GM12878 (cell line): ENCODE measurements at regions not wholly inside any gene's neighbourhood (a gene's known extent, or its start where the extent isn't known, plus 50 kb on each side); places are given as distances from the start of the nearest gene placed in this dataset.

ENCODE experiments used
- ATAC-seq: fragments of 200-7000 bp; cut with Tn5 transposase; 3 replicates; pipeline ENCODE4 v1.9.1; 2020; ENCODE audit warnings: mild to moderate bottlenecking, moderate library complexity
- BruUV-seq: library from RNA; stranded (reverse); fragments of 400-500 nt; replicated peaks from 2 replicates; lab custom pipeline; 2021; lab: Mats Ljungman, UMichigan
- CTCF ChIA-PET: fragments of 300-600 bp; sonication (Branson Sonifier 250); formaldehyde crosslinking; extraction: SDS; loops from one replicate; lab custom pipeline; 2021; ENCODE audit warnings: inconsistent platforms; lab: Yijun Ruan, JAX
- POLR2A ChIA-PET: fragments of 350-600 bp; formaldehyde crosslinking; extraction: SDS; loops from one replicate; lab custom pipeline; 2021; ENCODE audit warnings: inconsistent platforms; lab: Charles Lee
- RAD21 ChIA-PET: fragments of 300-600 bp; sonication (Branson Sonifier 250); formaldehyde crosslinking; loops from one replicate; lab custom pipeline; 2023; ENCODE audit warnings: antibody characterized with exemption; ENCODE audit not compliant: unreplicated experiment; lab: Charles Lee
- SMC1A ChIA-PET: fragments of 300-600 bp; sonication (Branson Sonifier 250); formaldehyde crosslinking; loops from one replicate; lab custom pipeline; 2023; ENCODE audit not compliant: unreplicated experiment, uncharacterized antibody; lab: Charles Lee
- DNase-seq: peaks from one replicate; pipeline ENCODE4 v3.0.0-alpha.2; 2011; ENCODE audit warnings: low read depth, low spot score
- FAIRE-seq: peaks from 3 replicates; lab custom pipeline; 2011; peaks lifted over from hg19 to GRCh38; lab: Jason Lieb, UNC
- H2AFZ ChIP-seq: 2 replicates; pipeline ENCODE4 v1.6.0; 2011; ENCODE audit warnings: low read depth, low read length, control low read depth; ENCODE audit not compliant: control insufficient read depth
- H3K27ac ChIP-seq: 2 replicates; pipeline ENCODE4 v1.5.1; 2011; ENCODE audit warnings: control low read depth; ENCODE audit not compliant: control insufficient read depth, insufficient read depth
- H3K27me3 ChIP-seq, 2 experiments: replicated peaks in 1 of 2; 2 replicates each; pipeline versions ENCODE4 v1.6.0 to v1.6.1; 2011; ENCODE audit warnings: low read length in 1 of 2; ENCODE audit not compliant: control insufficient read depth in 2 of 2, insufficient read depth in 2 of 2
- H3K36me3 ChIP-seq, 2 experiments: 2 replicates each; pipeline ENCODE4 v1.5.1; 2011; ENCODE audit warnings: low read length in 1 of 2; ENCODE audit not compliant: control insufficient read depth in 2 of 2, insufficient read depth in 2 of 2
- H3K4me1 ChIP-seq: 2 replicates; pipeline ENCODE4 v1.6.1; 2011; ENCODE audit warnings: mild to moderate bottlenecking, low read length, moderate library complexity, mixed read lengths; ENCODE audit not compliant: control insufficient read depth, insufficient read depth
- H3K4me2 ChIP-seq: 2 replicates; pipeline ENCODE4 v1.6.0; 2011; ENCODE audit warnings: control low read depth; ENCODE audit not compliant: control insufficient read depth, insufficient read depth
- H3K4me3 ChIP-seq: fragments of 200-600 bp; sonication (generic); 2 replicates; pipeline ENCODE4 v1.5.1; 2016
- H3K79me2 ChIP-seq: 2 replicates; pipeline ENCODE4 v1.6.0; 2011; ENCODE audit warnings: low read length; ENCODE audit not compliant: control insufficient read depth, insufficient read depth
- H3K9ac ChIP-seq: 2 replicates; pipeline ENCODE4 v1.8.0; 2011; ENCODE audit warnings: low read length, control low read depth, mixed read lengths; ENCODE audit not compliant: control insufficient read depth, insufficient read depth
- H3K9me3 ChIP-seq: replicated peaks from 3 replicates; pipeline ENCODE4 v1.5.1; 2011; ENCODE audit warnings: mild to moderate bottlenecking, low read length; ENCODE audit not compliant: control insufficient read depth, insufficient read depth
- H4K20me1 ChIP-seq: 2 replicates; pipeline ENCODE4 v1.6.0; 2011; ENCODE audit not compliant: control insufficient read depth, insufficient read depth
- EGR1 ChIP-seq, 2 experiments: IDR thresholded peaks; 1 replicate in 1 of 2; 2 replicates in 1 of 2; pipeline ENCODE4 v1.6.1; 2011 to 2012; ENCODE audit warnings: low read depth in 2 of 2, low read length in 2 of 2, borderline replicate concordance in 1 of 2, mild to moderate bottlenecking in 1 of 2, moderate library complexity in 1 of 2
- HDGF ChIP-seq: fragments of 450-650 bp; IDR thresholded peaks from 2 replicates; pipeline ENCODE4 v1.6.1; 2016; ENCODE audit warnings: antibody characterized with exemption
- JUND ChIP-seq: IDR thresholded peaks from 2 replicates; pipeline ENCODE4 v1.6.1; 2012; ENCODE audit warnings: low read depth, mild to moderate bottlenecking, low read length, improper control_type of control experiment, moderate library complexity
- KDM1A ChIP-seq: fragments of 200-600 bp; sonication (generic); IDR thresholded peaks from 2 replicates; pipeline ENCODE4 v1.6.1; 2016; ENCODE audit warnings: borderline replicate concordance
- MXI1 ChIP-seq: fragments of 150-350 bp; IDR thresholded peaks from 2 replicates; pipeline ENCODE4 v1.6.1; 2011; ENCODE audit warnings: low read depth, mild to moderate bottlenecking, inconsistent platforms, low read length, improper control_type of control experiment
- MYB ChIP-seq: fragments of 150-350 bp; IDR thresholded peaks from 2 replicates; pipeline ENCODE4 v1.6.1; 2014; ENCODE audit warnings: mild to moderate bottlenecking, low read depth, low read length, borderline replicate concordance
- RCOR1 ChIP-seq: conservative IDR thresholded peaks from 2 replicates; pipeline ENCODE4 v1.6.1; 2012; ENCODE audit warnings: low read depth, low read length, improper control_type of control experiment
- STAT3 ChIP-seq: IDR thresholded peaks from 2 replicates; pipeline ENCODE4 v1.6.1; 2011; ENCODE audit warnings: low read depth, low read length, improper control_type of control experiment
- ZNF207 ChIP-seq: fragments of 450-650 bp; IDR thresholded peaks from 2 replicates; pipeline ENCODE4 v1.6.1; 2014; ENCODE audit warnings: antibody characterized with exemption, mild to moderate bottlenecking, borderline replicate concordance
- ZZZ3 ChIP-seq: IDR thresholded peaks from 2 replicates; pipeline ENCODE4 v1.6.1; 2011; ENCODE audit warnings: low read depth; ENCODE audit not compliant: control insufficient read depth, insufficient read length
- WGBS: methylation state at CpG from one replicate; pipeline ENCODE4 v1.1.6; 2016; ENCODE audit warnings: low lambda C conversion rate; ENCODE audit not compliant: insufficient replicate concordance, insufficient coverage; ENCODE audit errors: missing lambda C conversion rate; 5-methylcytosine and 5-hydroxymethylcytosine counted together
- in situ Hi-C: fragments of 300-500 bp; cut with MboI; formaldehyde crosslinking; loops from 9 replicates; pipeline ENCODE4 v1.14.3; 2018; ENCODE audit warnings: mixed read lengths
- intact Hi-C: fragments of 100-400 bp; cut with micrococcal nuclease; formaldehyde crosslinking; loops from one replicate; pipeline ENCODE4 v1.14.2; 2022; ENCODE audit not compliant: unreplicated experiment
- TF ChIP-seq, protein P1 (sequence below): fragments of 450-650 bp; IDR thresholded peaks from 2 replicates; pipeline ENCODE4 v1.6.1; 2017; ENCODE audit warnings: antibody characterized with exemption, mild to moderate bottlenecking, moderate library complexity
- TF ChIP-seq, protein P2 (sequence below): IDR thresholded peaks from 2 replicates; pipeline ENCODE4 v1.6.1; 2011; ENCODE audit warnings: mild to moderate bottlenecking, low read depth, low read length, moderate library complexity; ENCODE audit not compliant: insufficient replicate concordance

- in situ Hi-C loops, result no loop called here
Measured at GRCh38 chr4:65120287-65120686, 550.0 kb downstream of the EPHA5 start.

More at GRCh38 chr4:65120287-65120686, 550.0 kb downstream of the EPHA5 start:
- intact Hi-C loops, result no loop called here
- Histone ChIP-seq H3K4me1 (no peaks in the 10 kb centered on the region), H3K27me3 (no peaks in the 10 kb centered on the region), H3K9me3 (no peaks in the 10 kb centered on the region), H3K4me3 (no peak overlapping the region), H3K79me2 (no peaks in the 10 kb centered on the region), H3K4me2 (no peak overlapping the region), H3K9ac (no peak overlapping the region), H4K20me1 (no peaks in the 10 kb centered on the region), H2AFZ (no peak overlapping the region), H3K36me3 (no peaks in the 10 kb centered on the region), H3K27ac (no peak overlapping the region)
- WGBS, result 0% methylated on average over 1 of the region's 1 CpG
- ChIA-PET CTCF (no interaction called here), SMC1A (no interaction called here), RAD21 (no interaction called here), POLR2A (no interaction called here)
- FAIRE-seq, result no peak
- no TSS peak for BruUV-seq
- no peak for DNase-seq
- TF ChIP-seq, protein P1, sequence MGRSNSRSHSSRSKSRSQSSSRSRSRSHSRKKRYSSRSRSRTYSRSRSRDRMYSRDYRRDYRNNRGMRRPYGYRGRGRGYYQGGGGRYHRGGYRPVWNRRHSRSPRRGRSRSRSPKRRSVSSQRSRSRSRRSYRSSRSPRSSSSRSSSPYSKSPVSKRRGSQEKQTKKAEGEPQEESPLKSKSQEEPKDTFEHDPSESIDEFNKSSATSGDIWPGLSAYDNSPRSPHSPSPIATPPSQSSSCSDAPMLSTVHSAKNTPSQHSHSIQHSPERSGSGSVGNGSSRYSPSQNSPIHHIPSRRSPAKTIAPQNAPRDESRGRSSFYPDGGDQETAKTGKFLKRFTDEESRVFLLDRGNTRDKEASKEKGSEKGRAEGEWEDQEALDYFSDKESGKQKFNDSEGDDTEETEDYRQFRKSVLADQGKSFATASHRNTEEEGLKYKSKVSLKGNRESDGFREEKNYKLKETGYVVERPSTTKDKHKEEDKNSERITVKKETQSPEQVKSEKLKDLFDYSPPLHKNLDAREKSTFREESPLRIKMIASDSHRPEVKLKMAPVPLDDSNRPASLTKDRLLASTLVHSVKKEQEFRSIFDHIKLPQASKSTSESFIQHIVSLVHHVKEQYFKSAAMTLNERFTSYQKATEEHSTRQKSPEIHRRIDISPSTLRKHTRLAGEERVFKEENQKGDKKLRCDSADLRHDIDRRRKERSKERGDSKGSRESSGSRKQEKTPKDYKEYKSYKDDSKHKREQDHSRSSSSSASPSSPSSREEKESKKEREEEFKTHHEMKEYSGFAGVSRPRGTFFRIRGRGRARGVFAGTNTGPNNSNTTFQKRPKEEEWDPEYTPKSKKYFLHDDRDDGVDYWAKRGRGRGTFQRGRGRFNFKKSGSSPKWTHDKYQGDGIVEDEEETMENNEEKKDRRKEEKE, result no peak
- TF ChIP-seq, protein P2, sequence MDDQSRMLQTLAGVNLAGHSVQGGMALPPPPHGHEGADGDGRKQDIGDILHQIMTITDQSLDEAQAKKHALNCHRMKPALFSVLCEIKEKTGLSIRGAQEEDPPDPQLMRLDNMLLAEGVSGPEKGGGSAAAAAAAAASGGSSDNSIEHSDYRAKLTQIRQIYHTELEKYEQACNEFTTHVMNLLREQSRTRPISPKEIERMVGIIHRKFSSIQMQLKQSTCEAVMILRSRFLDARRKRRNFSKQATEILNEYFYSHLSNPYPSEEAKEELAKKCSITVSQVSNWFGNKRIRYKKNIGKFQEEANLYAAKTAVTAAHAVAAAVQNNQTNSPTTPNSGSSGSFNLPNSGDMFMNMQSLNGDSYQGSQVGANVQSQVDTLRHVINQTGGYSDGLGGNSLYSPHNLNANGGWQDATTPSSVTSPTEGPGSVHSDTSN, result no peak
- TF ChIP-seq MYB (no peak), ZNF207 (no peak), EGR1 (IDR thresholded peaks at IDR 0.05; ENCODE audit: borderline replicate concordance in 1 of 2, low read depth in 2 of 2, low read length in 2 of 2) (no peak), MXI1 (no peak), ZZZ3 (no peak), KDM1A (no peak), JUND (no peak), RCOR1 (no peak), STAT3 (no peak), HDGF (no peak)
- ATAC-seq, result no peak
